GM21576 (cell line): ENCODE measurements at regions not wholly inside any gene's neighbourhood (a gene's known extent, or its start where the extent isn't known, plus 50 kb on each side); places are given as distances from the start of the nearest gene placed in this dataset.

ENCODE experiments used
- ATAC-seq: cut with Tn5 transposase; IDR thresholded peaks from one replicate; pipeline ENCODE4 v1.9.1; 2021; ENCODE audit warnings: mild to moderate bottlenecking, moderate library complexity; ENCODE audit not compliant: unreplicated experiment

DNA sequence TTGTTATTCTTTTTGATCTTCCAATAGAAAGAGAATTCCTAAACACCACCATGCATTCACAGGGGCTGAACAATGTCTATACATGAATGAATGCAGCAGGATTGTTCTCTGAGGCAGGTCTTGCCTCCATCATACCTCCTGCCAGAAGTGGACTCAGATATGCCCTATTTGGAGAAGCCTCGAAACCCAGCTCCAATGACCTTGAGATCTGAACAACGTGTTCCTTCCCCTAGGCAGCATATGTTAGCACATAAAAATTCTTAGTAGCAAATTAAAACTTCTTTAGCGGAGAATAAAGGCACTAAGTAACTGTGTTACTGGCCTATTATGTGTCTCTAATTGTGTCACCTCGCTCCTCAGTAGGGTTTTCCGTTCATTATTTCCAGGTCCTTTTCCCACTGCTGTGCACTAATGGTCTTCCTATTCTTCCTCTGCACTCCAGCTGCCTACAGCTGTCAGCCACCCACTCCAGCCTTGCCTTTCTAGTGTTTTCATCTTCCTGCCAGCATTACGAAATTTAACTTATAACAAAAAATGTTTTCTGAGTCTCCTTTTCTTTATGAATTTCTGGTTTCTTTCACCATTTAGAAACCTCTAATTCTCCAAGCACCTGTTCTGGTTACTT, 62.6 kb upstream of the IGF1 start:
- no peak for ATAC-seq

DNA sequence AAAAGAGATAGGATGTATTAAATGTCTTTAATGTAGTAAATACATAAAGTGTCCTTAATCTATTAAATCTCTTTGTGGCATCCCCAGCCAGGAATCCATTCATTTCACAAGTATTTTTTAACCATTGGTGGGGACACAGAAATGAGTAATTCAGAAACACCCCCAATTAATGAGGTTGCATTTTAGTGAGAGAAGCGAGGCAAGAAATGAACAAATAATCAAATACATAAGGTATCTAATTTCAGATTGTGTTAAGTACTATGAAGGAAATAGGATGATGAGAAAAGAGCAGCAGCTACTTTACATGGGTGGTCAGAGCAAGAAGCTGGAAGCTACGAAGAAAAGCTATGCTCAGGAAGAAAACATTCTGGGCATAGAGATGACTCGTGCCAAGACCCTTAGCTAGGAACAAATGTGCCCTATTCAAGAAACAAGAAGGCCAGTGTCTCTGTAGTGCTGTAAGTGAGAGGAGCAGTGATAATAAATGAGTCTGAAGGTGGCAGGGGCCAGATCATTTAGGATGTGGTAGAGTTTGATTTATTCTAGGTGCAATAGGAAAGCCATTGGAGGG, 60.5 kb upstream of the IGF1 start:
- ATAC-seq, result no peak

DNA sequence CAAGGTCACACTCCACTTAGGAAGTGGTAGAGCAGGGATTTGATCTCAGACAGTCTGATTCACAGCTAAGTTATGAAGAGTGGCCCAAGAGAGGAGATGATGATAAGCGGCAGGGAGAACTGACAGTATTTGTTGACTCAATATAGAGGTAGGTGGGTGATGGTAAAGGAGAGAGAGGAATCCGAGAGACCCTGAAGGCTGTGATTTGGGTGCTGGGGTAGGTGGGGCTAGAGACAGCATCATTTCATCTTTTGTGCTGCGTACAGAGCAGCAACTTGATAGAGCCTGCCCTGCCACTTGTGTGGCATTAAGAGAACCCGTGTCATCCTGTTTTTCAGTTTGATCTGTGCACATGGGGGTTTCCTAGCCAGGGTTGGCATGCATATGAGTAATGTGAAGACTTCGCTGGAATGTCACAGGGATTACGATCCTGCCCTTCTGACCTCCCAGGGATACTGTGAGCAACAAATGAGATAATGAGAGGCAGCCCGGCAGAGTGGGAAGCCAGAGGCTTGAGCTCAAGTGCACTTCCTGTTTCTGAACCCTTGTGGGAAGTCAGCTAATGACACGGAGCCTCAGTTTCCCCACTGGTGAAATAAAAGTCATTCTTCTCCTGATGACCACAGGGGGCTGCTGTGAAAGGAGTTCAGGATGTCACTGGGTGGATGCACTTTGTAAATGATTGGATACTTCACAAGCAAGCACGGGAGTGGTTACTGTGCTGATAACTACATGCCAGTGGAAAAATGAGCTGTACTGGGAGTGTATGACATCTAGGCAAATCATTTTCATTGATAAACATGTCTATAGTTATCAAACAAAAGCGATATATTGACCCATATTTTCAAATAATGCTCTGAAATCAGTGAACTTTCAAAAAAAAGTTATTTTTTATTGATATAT, 59.5 kb upstream of the IGF1 start:
- ATAC-seq, result no peak

DNA sequence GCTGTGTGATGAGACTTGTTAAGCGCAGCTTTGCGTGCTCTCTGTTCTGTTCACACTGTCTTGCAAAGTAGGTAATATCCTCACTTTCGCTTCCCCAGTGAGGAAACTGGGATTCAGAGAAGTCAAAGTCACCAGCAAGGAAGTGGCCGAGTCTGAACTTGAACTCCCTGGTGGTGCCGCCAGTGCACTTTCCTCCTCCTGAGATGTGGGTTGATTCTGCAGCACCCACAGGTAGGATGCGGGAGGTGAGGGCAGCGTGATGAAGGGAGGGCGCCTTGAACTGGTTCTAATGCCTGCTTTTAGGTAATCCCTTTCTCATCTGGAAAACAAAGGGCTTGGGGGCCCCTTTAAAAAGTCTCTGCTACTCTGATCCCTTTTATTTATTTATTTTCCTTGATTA, 54.9 kb upstream of the IGF1 start:
- ATAC-seq, result no peak

DNA sequence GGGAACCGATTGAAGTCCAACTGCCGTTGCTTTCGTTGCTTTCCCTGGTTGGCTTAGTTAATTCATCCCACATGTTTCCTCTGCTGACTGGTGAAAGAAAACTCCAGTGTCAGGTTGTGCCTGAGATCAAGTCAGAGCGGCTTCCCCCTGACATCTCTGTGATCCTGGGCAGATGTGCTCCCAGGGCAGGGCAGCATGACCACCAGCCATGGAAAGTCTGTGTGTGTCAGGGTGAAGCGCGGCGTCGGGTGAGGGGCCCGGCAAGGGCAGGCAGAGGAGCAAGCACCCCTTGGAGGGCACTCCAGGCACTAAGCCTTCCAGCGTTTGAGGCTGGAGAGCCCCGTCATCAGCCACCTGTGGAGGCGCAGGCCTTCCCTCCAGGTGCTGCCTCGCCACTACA, 54.5 kb upstream of the IGF1 start:
- ATAC-seq, result no peak

DNA sequence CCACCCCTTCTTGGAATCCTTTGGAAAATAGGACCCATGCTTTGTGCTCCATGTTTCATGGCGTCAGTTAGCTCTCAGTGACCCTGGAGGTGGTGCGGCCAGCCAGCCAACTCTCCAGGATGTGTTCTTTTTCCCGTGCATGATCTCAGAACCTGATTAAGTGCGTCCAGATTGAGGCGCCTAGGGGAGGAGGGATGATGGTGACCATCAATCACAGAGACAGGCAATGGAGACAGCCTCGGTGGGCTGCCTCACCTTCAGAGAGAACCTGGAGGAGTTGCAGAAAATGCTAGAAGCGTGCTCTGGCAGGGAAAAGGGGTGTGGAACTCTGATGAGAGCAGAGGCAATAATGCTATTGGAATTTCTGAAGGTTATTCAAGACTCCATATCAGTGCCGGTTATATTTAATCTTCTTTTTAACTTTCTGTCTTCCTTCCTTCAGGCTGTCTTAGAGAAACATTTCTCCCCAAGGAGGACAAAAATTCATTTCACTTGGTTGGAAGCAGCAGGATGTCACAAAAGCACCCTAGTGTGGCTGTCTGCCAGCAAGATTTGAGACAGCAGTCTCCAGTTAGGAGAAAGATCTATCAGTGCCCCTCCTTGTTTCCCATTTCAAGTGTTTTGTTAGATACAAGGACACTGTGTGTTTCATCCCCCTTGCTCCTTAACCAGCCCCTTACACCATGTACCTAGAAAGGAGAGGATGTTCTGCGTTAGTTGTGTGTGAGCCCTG, 53.3 kb upstream of the IGF1 start:
- ATAC-seq, result no peak
